Stimulated activated CD4-positive, alpha-beta T cell treated with anti-CD3 and anti-CD28 coated beads, Interleukin-15, amount 100 ng/mL, for 1 hour (primary cell): ENCODE measurements at regions not wholly inside any gene's neighbourhood (a gene's known extent, or its start where the extent isn't known, plus 50 kb on each side); places are given as distances from the start of the nearest gene placed in this dataset.
"Not testable (repeated sequence)": the region's sequence is repeated elsewhere in the genome, so short reads cannot be mapped to it uniquely, and the experiment has no call there.

Experiments
- DNase-seq, 2 donors: peaks; one replicate each; pipeline ENCODE4 v3.0.0-alpha.2; 2020; ENCODE audit warnings: low read depth in 1 of 2, low spot score in 1 of 2

DNA sequence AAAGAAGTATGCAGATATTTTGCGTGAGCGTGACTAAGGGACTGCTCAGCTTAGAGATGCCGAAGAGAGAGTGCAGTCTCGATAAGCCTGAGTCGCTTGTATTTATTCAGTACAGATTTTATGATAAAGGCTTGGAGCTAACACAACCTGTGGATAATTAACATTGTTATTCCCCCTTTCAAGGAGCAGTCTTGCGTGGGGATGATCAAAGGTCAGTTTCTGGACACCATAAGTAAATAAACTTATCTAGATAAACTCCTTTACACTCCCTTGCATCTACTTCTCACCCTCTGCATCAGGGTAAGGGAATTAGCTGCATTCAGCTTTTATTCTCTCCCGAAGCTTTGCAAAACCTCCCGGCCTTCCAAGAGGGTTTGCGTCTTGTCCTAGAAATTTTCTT lies 357.8 kb upstream of the ST8SIA4 start:
- DNase-seq, result no peak

DNA sequence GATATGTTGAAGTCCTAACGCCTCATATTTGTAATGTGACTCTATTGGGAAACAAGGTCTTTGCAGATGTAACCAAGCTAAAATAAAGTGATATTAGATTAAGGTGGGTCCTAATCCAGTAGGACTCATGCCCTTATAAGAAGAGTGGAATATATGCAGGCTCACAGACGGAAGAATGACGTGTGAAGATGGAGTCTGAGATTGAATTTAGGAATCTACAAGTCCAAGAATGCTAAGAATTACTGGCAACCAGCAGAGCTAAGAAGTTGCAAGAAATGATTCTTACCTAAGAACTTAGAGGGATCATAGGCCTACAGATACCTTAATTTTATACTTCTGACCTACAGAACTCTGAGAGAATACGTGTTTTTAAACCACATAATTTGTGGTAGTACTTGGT lies 350.0 kb upstream of the ST8SIA4 start:
- no peak for DNase-seq

DNA sequence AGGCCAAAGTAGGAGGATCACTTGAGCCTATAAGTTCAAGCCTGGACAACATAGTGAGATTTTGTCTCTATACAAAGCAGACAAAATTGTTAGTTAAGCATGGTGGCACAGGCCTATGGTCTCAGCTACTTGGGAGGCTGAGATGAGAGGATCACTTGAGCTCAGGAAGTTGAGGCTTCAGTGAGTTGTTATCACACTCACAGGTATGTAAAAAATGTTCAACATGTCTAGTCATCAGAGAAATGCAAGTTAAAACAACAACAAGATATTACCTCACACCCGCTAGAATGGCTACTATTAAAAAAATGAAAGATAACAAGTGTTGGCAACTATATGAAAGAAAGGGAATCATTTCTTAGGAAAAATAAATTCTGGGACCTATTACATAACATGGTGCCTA lies 341.5 kb upstream of the ST8SIA4 start:
- DNase-seq, result no peak

DNA sequence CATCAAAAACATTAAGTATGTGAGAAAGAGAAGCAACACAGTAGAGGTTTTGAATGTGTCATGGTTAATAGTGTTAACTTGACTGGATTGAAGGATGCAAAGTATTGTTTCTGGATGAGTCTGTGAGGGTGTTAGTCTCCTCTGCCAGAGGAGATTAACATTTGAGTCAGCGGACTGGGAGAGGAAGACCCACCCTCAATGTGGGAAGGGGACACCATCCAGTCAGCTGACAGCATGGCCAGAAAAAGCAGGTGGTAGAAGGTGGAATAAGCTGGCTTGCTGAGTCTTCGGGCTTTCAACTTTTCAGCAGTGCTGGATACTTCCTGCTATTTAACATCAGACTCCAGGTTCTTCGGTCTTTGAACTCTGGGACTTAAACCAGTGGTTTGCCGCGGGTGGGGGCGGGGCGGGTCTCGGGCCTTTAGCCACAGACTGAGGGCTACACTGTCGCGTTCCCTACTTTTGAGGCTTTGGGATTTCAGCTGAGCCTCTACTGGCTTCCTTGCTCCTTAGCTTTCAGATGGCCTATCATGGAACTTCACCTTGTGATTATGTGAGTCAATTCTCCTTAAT lies 309.9 kb upstream of the ST8SIA4 start:
- no peak for DNase-seq

- no peak for DNase-seq
These were observed 303.5 kb upstream of the ST8SIA4 start for GRCh38 chr5:101206534-101206933.

GRCh38 chr5:101205065-101205464 lies 302.0 kb upstream of the ST8SIA4 start:
- DNase-seq, result not testable (repeated sequence)

GRCh38 chr5:101180365-101180764 lies 277.3 kb upstream of the ST8SIA4 start:
- not testable (repeated sequence) for DNase-seq

DNA sequence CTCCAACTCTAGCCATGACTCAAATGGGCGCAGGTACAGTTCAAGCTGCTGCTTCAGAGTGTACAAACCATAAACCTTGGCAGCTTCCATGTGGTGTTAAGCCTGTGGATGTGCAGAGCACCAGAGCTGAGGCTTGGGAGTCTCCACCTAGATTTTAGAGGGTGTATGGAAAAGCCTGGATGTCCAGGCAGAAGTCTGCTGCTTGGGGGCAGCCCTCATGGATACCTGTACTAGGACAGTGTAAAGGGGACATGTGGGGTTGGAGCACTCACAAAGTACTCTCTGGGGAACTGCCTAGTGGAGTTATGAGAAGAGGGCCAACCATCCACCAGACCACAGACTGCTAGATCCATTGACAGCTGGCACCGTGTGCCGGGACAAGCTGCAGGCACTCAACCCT lies 273.5 kb upstream of the ST8SIA4 start:
- DNase-seq, result no peak

DNA sequence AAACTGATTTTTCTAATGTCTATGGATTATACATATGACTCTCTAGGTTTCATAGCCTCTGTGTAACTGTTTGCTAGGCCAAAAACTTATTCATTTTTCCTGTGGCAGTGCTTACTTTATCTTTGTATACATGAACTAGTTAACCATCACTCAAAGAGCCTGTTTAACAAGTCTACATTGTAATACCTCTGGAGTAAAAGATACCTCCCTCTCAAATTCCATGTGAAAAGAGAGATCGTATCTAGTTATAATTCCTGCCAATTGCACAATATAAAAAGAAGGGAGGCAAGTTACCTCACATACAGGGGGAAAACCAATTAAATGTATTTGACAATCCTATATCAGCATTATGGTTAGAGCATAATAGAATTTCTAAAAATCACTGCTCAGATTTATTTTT lies 271.9 kb upstream of the ST8SIA4 start:
- DNase-seq, result no peak

GRCh38 chr5:101163088-101163487 lies 260.0 kb upstream of the ST8SIA4 start:
- DNase-seq, result no peak

DNA sequence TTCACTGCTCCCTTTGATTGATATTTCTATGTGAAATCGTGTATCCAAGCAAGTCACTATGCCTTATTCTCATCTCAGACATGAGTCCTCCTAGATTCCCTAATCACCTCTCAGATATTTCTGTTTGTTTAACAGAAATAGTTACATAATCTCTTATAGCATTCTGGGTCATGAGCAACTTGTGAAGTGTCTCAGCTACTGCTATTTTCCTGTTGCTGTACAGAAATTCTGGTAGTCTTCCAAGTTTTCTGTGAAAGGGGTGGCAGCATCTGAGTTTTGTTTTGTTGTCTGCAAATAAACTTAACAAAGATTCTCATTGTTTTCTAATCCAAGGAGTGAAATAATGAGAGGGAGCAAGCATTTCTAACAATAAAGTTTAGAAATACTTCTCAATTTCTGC lies 256.9 kb upstream of the ST8SIA4 start:
- no peak for DNase-seq

DNA sequence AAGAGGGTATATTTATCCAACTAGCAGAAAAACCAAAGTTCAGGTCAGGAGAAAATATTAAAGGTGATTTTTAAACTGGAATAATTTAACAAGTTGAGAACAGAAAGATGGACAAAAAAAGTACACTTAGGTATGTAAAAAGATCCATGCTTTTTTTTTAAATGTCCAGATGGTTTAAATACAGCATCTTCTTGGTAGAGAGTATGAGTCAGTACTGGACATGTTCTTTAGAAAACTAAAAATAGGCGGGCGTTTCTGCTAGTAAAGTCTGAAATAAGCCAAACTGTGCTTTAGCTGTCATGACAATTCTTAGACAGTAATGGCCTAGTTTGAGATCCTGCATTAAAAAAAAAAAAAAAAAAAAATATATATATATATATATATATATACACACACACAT lies 255.9 kb upstream of the ST8SIA4 start:
- no peak for DNase-seq

- DNase-seq, result no peak
These were observed 250.4 kb upstream of the ST8SIA4 start for GRCh38 chr5:101153526-101153925.

DNA sequence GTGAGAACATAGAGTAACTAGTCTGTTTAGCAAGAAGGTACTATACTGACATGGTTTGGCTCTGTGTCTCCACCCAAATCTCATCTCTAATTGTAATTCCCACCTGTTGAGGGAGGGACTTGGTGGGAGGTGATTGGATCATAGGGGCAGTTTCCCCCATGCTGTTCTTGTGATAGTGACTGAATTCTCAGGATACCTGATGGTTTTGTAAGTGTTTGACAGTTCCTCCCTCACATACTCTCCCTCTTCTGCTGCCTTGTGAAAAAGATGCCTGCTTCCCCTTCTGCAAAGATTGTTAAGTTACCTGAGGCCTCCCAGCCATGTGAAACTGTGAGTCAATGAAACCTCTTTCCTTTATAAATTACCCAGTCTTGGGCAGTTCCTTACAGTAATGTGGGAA lies 240.4 kb upstream of the ST8SIA4 start:
- no peak for DNase-seq

GRCh38 chr5:101142102-101142501 lies 239.0 kb upstream of the ST8SIA4 start:
- DNase-seq, result no peak

- DNase-seq, result no peak
These were observed 233.4 kb upstream of the ST8SIA4 start for GRCh38 chr5:101136454-101136853.

DNA sequence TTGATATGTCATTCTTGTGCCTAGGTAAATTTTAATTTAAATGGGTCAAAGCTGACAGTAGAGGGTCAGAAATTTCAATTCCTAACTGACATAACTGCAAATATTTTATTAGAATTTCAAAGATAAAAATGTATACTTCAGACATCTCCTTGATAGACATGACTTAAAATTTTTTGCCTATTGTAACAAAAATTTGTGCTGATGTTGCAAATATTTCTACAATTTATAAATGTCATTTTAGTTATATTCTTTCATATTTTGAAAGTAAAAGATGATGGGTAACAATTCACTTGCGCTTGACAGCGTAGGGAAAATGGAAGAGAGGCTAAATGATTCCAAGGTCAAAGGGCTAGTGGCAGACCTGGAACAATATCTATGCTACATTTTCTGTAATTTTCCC lies 220.3 kb upstream of the ST8SIA4 start:
- DNase-seq, result no peak

DNA sequence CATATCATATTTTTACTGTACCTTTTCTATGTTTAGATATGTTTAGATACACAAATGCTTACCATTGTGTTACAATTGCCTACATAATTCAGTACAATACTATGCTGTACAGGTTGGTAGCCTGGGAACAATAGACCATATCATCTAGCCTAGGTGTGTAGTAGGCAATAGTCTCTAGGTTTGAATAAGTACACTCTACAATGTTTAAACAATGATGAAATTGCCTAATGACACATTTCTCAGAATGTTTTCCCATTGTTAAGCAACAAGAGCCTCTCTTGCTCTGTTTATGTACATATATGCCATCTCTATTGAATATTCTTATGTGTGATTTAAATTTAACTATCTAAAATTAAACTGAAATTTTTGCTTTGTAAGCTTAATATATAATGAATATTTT lies 209.6 kb upstream of the ST8SIA4 start:
- no peak for DNase-seq

DNA sequence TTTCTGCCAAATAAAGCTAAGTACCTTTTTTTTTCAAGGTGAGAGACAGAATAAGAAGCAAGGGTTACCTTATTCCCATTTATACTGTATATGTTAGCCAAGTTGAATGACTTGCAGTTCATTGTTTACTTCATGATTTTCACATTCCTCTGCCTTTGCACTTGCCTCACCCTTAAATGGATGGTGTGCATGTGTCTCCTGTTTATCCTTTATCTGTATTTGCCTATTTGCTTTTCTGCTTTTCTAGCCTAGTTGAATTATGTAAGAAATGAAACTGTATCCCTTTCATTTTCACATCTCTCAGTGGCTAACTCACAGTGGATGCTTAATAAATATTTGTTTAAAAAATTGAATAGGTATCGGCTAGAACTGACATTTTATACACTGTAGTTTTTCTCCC lies 200.8 kb upstream of the ST8SIA4 start:
- no peak for DNase-seq

DNA sequence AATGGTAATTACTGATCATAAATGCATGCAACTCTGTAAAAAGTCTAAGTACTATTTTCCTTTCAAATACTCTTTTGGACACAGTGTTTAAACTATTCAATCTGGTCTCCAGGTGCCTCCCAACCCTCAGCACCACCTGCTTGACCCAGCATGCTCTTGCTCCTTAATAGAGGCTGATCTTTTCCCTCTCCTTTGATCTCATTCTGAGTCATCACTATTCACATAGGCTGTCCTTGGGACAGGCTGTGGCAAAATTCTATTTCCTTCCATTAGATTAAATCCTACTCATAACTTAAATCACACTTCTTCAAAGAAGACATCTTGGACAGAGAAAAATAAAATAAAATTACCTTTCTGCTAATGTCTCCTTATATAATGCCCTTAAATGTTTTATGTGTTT lies 199.4 kb upstream of the ST8SIA4 start:
- DNase-seq, result no peak

DNA sequence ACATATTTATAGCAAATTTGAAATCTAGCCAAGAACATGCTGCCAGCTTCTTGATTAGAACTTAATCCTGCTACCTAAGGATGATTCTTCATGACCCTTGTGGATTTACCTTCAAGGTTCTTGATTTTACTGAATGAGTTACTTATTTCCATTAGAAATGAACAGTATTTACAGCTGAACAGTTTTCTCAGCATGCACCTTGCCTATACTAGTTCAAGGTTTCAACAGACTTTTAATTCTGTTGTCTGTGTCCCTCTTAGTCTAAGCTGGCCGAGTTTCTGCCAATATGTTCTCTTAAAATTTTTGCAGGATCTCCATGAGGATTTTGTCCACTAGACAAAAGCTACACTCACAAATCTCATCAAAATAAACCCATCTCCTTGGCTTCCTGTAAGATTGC lies 188.8 kb upstream of the ST8SIA4 start:
- DNase-seq, result no peak

- no peak for DNase-seq
These were observed 181.3 kb upstream of the ST8SIA4 start for GRCh38 chr5:101084353-101084752.

GRCh38 chr5:101080462-101081240 lies 177.6 kb upstream of the ST8SIA4 start:
- DNase-seq, result no peak
